ENCODE measurements at regions not wholly inside any gene's neighbourhood (a gene's known extent, or its start where the extent isn't known, plus 50 kb on each side); places are given as distances from the start of the nearest gene placed in this dataset.

- no peak for TF ChIP-seq HDAC6 (IDR thresholded peaks at IDR 0.05; ENCODE audit: low read depth, low read length)
- no peak for TF ChIP-seq CTCF (CRISPR knock-in tag; IDR thresholded peaks at IDR 0.05)
- no peak for TF ChIP-seq ETS1 (CRISPR knock-in tag; IDR thresholded peaks at IDR 0.05)
- no peak for TF ChIP-seq THAP9 (CRISPR knock-in tag; IDR thresholded peaks at IDR 0.05; ENCODE audit: borderline replicate concordance)
- no peak for TF ChIP-seq POLR2A (IDR thresholded peaks at IDR 0.05; ENCODE audit: insufficient read depth in 1 of 2, low read depth in 2 of 2, low read length in 2 of 2)
- no peak for TF ChIP-seq ZNF747 (CRISPR knock-in tag; IDR thresholded peaks at IDR 0.05; ENCODE audit: borderline replicate concordance)
- no peak for TF ChIP-seq BRCA1 (CRISPR knock-in tag; IDR thresholded peaks at IDR 0.05)
- no peak for TF ChIP-seq STAT6 (CRISPR knock-in tag; IDR thresholded peaks at IDR 0.05; ENCODE audit: borderline replicate concordance)
- TF ChIP-seq KDM5A (IDR thresholded peaks at IDR 0.05; ENCODE audit: borderline replicate concordance, low read length), result no peak
- TF ChIP-seq FOXK2 (IDR thresholded peaks at IDR 0.05), result no peak
- TF ChIP-seq TCF7 (IDR thresholded peaks at IDR 0.05; ENCODE audit: low read depth), result no peak
- no peak for TF ChIP-seq PRDM4 (CRISPR knock-in tag; IDR thresholded peaks at IDR 0.05; ENCODE audit: borderline replicate concordance)
- no peak for TF ChIP-seq NR1H2 (CRISPR knock-in tag; IDR thresholded peaks at IDR 0.05; ENCODE audit: borderline replicate concordance, low read depth)
- TF ChIP-seq ZHX1 (CRISPR knock-in tag; IDR thresholded peaks at IDR 0.05; ENCODE audit: low read depth), result no peak
These were observed 377.3 kb downstream of the EMP1 start for GRCh38 chr12:13573698-13574321.

All from HepG2 (cell line).